GM21619 (cell line): ENCODE measurements at regions not wholly inside any gene's neighbourhood (a gene's known extent, or its start where the extent isn't known, plus 50 kb on each side); places are given as distances from the start of the nearest gene placed in this dataset.

Source experiments
- ATAC-seq: cut with Tn5 transposase; IDR thresholded peaks from one replicate; pipeline ENCODE4 v1.9.1; 2021; ENCODE audit not compliant: unreplicated experiment

GRCh38 chr4:30783751-30784150 lies 63.6 kb downstream of the PCDH7 start:
- no peak for ATAC-seq

- no peak for ATAC-seq
These were observed 69.1 kb downstream of the PCDH7 start for GRCh38 chr4:30789219-30789671.

GRCh38 chr4:30790123-30790522 lies 70.0 kb downstream of the PCDH7 start:
- no peak for ATAC-seq

GRCh38 chr4:30790998-30791397 lies 70.8 kb downstream of the PCDH7 start:
- no peak for ATAC-seq

GRCh38 chr4:30792601-30793000 lies 72.4 kb downstream of the PCDH7 start:
- ATAC-seq: no peak

GRCh38 chr4:30801876-30802275 lies 81.7 kb downstream of the PCDH7 start:
- ATAC-seq: no peak

- ATAC-seq: no peak
These were observed 82.6 kb downstream of the PCDH7 start for GRCh38 chr4:30802622-30803323.

- ATAC-seq: no peak
These were observed 88.1 kb downstream of the PCDH7 start for GRCh38 chr4:30808276-30808675.

- ATAC-seq: no peak
These were observed 91.1 kb downstream of the PCDH7 start for GRCh38 chr4:30811296-30811695.

GRCh38 chr4:30815685-30816084 lies 95.5 kb downstream of the PCDH7 start:
- no peak for ATAC-seq

- ATAC-seq: no peak
These were observed 97.3 kb downstream of the PCDH7 start for GRCh38 chr4:30817447-30817846.

GRCh38 chr4:30818541-30818940 lies 98.4 kb downstream of the PCDH7 start:
- ATAC-seq: no peak

- ATAC-seq: no peak
These were observed 101.1 kb downstream of the PCDH7 start for GRCh38 chr4:30821275-30821674.

GRCh38 chr4:30821859-30822612 lies 101.9 kb downstream of the PCDH7 start:
- ATAC-seq: no peak

GRCh38 chr4:30822911-30823551 lies 102.9 kb downstream of the PCDH7 start:
- ATAC-seq: no peak

GRCh38 chr4:30825008-30825770 lies 105.0 kb downstream of the PCDH7 start:
- no peak for ATAC-seq

- ATAC-seq: no peak
These were observed 108.2 kb downstream of the PCDH7 start for GRCh38 chr4:30828264-30828926.

GRCh38 chr4:30832639-30833038 lies 112.5 kb downstream of the PCDH7 start:
- no peak for ATAC-seq

GRCh38 chr4:30833206-30833605 lies 113.0 kb downstream of the PCDH7 start:
- no peak for ATAC-seq

- no peak for ATAC-seq
These were observed 114.9 kb downstream of the PCDH7 start for GRCh38 chr4:30835044-30835443.

GRCh38 chr4:30836231-30836630 lies 116.1 kb downstream of the PCDH7 start:
- ATAC-seq: no peak
